Chondrocyte (in vitro differentiated cells): ENCODE measurements at regions not wholly inside any gene's neighbourhood (a gene's known extent, or its start where the extent isn't known, plus 50 kb on each side); places are given as distances from the start of the nearest gene placed in this dataset.

Source experiments
- DNase-seq: peaks from one replicate; pipeline ENCODE4 v3.0.0; 2021; ENCODE audit warnings: mixed read lengths, low spot score
- H3K27ac Mint-ChIP-seq: one replicate; pipeline ENCODE4 v1.8.0; 2021; ENCODE audit warnings: mild to moderate bottlenecking, moderate library complexity, mixed read lengths; ENCODE audit not compliant: unreplicated experiment
- H3K27me3 Mint-ChIP-seq: 2 replicates; pipeline ENCODE4 v1.8.0; 2021; ENCODE audit warnings: low read depth, mixed read lengths
- H3K36me3 Mint-ChIP-seq: 2 replicates; pipeline ENCODE4 v1.8.0; 2021; ENCODE audit warnings: low read depth, mixed read lengths
- H3K4me1 Mint-ChIP-seq: 2 replicates; pipeline ENCODE4 v1.8.0; 2021; ENCODE audit warnings: low read depth, mild to moderate bottlenecking, mixed read lengths
- H3K4me3 Mint-ChIP-seq: one replicate; pipeline ENCODE4 v1.8.0; 2021; ENCODE audit warnings: mild to moderate bottlenecking, moderate library complexity, mixed read lengths; ENCODE audit not compliant: unreplicated experiment
- H3K9me3 Mint-ChIP-seq: 2 replicates; pipeline ENCODE4 v1.8.0; 2021; ENCODE audit warnings: low read depth, mixed read lengths
- CTCF ChIP-seq: fragments of 200-600 bp; sonication (generic); IDR thresholded peaks from 2 replicates; pipeline ENCODE4 v1.5.0; 2021; ENCODE audit warnings: antibody characterized with exemption, mild to moderate bottlenecking, moderate library complexity

- Mint-ChIP-seq H3K4me1 (peaks cover 12% of the 10 kb centered on the region), H3K36me3 (no peaks in the 10 kb centered on the region), H3K27ac (no peak overlapping the region), H3K27me3 (no peaks in the 10 kb centered on the region), H3K4me3 (no peak overlapping the region), H3K9me3 (no peaks in the 10 kb centered on the region)
- TF ChIP-seq CTCF: no peak
- no peak for DNase-seq
Measured at GRCh38 chr14:58780185-58780584, 142.4 kb downstream of the DACT1 start.

GRCh38 chr14:58780605-58781004, 142.8 kb downstream of the DACT1 start:
- Mint-ChIP-seq H3K4me3 (no peak overlapping the region), H3K27me3 (no peaks in the 10 kb centered on the region), H3K9me3 (no peaks in the 10 kb centered on the region), H3K36me3 (no peaks in the 10 kb centered on the region), H3K4me1 (peaks cover 13% of the 10 kb centered on the region), H3K27ac (no peak overlapping the region)
- no peak for TF ChIP-seq CTCF
- DNase-seq: no peak

- DNase-seq: no peak
- Mint-ChIP-seq H3K27ac (no peak overlapping the region), H3K4me1 (peaks cover 20% of the 10 kb centered on the region), H3K27me3 (no peaks in the 10 kb centered on the region), H3K36me3 (no peaks in the 10 kb centered on the region), H3K9me3 (no peaks in the 10 kb centered on the region), H3K4me3 (no peak overlapping the region)
- TF ChIP-seq CTCF: no peak
Measured at GRCh38 chr14:58782011-58782410, 144.2 kb downstream of the DACT1 start.

- no peak for TF ChIP-seq CTCF
- Mint-ChIP-seq H3K27ac (no peak overlapping the region), H3K27me3 (peaks cover 4% of the 10 kb centered on the region), H3K4me1 (peaks cover 16% of the 10 kb centered on the region), H3K36me3 (peaks cover 1% of the 10 kb centered on the region), H3K4me3 (no peak overlapping the region), H3K9me3 (no peaks in the 10 kb centered on the region)
- no peak for DNase-seq
Measured at GRCh38 chr14:58783792-58784511, 146.2 kb downstream of the DACT1 start.

- TF ChIP-seq CTCF: no peak
- Mint-ChIP-seq H3K4me3 (no peak overlapping the region), H3K27me3 (peaks cover 4% of the 10 kb centered on the region), H3K27ac (no peak overlapping the region), H3K9me3 (no peaks in the 10 kb centered on the region), H3K4me1 (peaks cover 26% of the 10 kb centered on the region), H3K36me3 (peaks cover 1% of the 10 kb centered on the region)
- DNase-seq: no peak
Measured at GRCh38 chr14:58784931-58785330, 147.2 kb downstream of the DACT1 start.
